ENCODE measurements at regions not wholly inside any gene's neighbourhood (a gene's known extent, or its start where the extent isn't known, plus 50 kb on each side); places are given as distances from the start of the nearest gene placed in this dataset.

GRCh38 chr6:119671105-119671504 is 321.5 kb upstream of the MAN1A1 start (continued):
- TF ChIP-seq ATF2 (IDR thresholded peaks at IDR 0.05; ENCODE audit: low read length) = no peak
